IMR-90 (cell line): ENCODE measurements at regions not wholly inside any gene's neighbourhood (a gene's known extent, or its start where the extent isn't known, plus 50 kb on each side); places are given as distances from the start of the nearest gene placed in this dataset.
"Not testable (repeated sequence)": the region's sequence is repeated elsewhere in the genome, so short reads cannot be mapped to it uniquely, and the experiment has no call there.

Source experiments
- ATAC-seq: fragments of 200-7000 bp; cut with Tn5 transposase; 2 replicates; pipeline ENCODE4 v1.9.1; 2020; ENCODE audit warnings: low read depth, mild to moderate bottlenecking, moderate library complexity
- BruUV-seq: library from RNA; stranded (reverse); fragments of 400-500 nt; replicated peaks from 2 replicates; lab custom pipeline; 2021; lab: Mats Ljungman, UMichigan
- CTCF ChIA-PET: fragments of 300-600 bp; formaldehyde crosslinking; extraction: SDS; loops from one replicate; lab custom pipeline; 2021; ENCODE audit warnings: antibody characterized with exemption; lab: Yijun Ruan, JAX
- POLR2A ChIA-PET: fragments of 300-600 bp; sonication (Branson Sonifier 250); formaldehyde crosslinking; loops from one replicate; lab custom pipeline; 2022; ENCODE audit warnings: antibody characterized with exemption; ENCODE audit not compliant: unreplicated experiment; lab: Charles Lee
- DNase-seq: peaks from one replicate; pipeline ENCODE4 v3.0.0; 2013
- H2AFZ ChIP-seq: replicated peaks from 2 replicates; pipeline ENCODE3; 2013; ENCODE audit warnings: low read length, mild to moderate bottlenecking; ENCODE audit not compliant: poor library complexity
- H2AK5ac ChIP-seq: 2 replicates; pipeline ENCODE4 v1.6.1; 2013; ENCODE audit warnings: low read depth, low read length, inconsistent platforms
- H2AK9ac ChIP-seq: replicated peaks from 2 replicates; pipeline ENCODE3; 2013; ENCODE audit warnings: mild to moderate bottlenecking, low read depth, low read length, moderate library complexity; ENCODE audit not compliant: poor library complexity
- H2BK120ac ChIP-seq: 2 replicates; pipeline ENCODE4 v1.6.1; 2013; ENCODE audit warnings: low read depth, low read length, inconsistent platforms
- H2BK15ac ChIP-seq: 3 replicates; pipeline ENCODE4 v1.6.1; 2013; ENCODE audit warnings: low read depth, low read length, inconsistent platforms
- H2BK20ac ChIP-seq: 2 replicates; pipeline ENCODE4 v1.6.1; 2013; ENCODE audit warnings: low read depth, mild to moderate bottlenecking, inconsistent platforms, low read length, moderate library complexity
- H2BK5ac ChIP-seq: 2 replicates; pipeline ENCODE4 v1.6.1; 2013; ENCODE audit warnings: mild to moderate bottlenecking, low read depth, low read length, inconsistent platforms; ENCODE audit not compliant: poor library complexity, severe bottlenecking
- H3K14ac ChIP-seq: replicated peaks from 2 replicates; pipeline ENCODE4 v1.6.1; 2013; ENCODE audit warnings: low read depth, low read length, inconsistent platforms
- H3K18ac ChIP-seq: 2 replicates; pipeline ENCODE4 v1.6.1; 2013; ENCODE audit warnings: low read depth, low read length, control low read depth
- H3K23ac ChIP-seq: 2 replicates; pipeline ENCODE4 v1.6.1; 2013; ENCODE audit warnings: low read depth, low read length, inconsistent platforms
- H3K27ac ChIP-seq: 2 replicates; pipeline ENCODE4 v1.5.1; 2013; ENCODE audit warnings: mild to moderate bottlenecking, control low read depth, low read length; ENCODE audit not compliant: insufficient read depth
- H3K27me3 ChIP-seq: 2 replicates; pipeline ENCODE4 v1.6.1; 2013; ENCODE audit warnings: low read length; ENCODE audit not compliant: control insufficient read depth, insufficient read depth
- H3K36me3 ChIP-seq: 2 replicates; pipeline ENCODE4 v1.6.1; 2013; ENCODE audit warnings: low read length, mixed read lengths; ENCODE audit not compliant: control insufficient read depth, insufficient read depth
- H3K4ac ChIP-seq: 2 replicates; pipeline ENCODE4 v1.6.1; 2013; ENCODE audit warnings: low read depth, low read length, inconsistent platforms
- H3K4me1 ChIP-seq: 2 replicates; pipeline ENCODE4 v1.6.1; 2013; ENCODE audit warnings: low read length, mixed read lengths; ENCODE audit not compliant: control insufficient read depth, insufficient read depth
- H3K4me2 ChIP-seq: 2 replicates; pipeline ENCODE4 v1.6.1; 2013; ENCODE audit warnings: low read depth, mild to moderate bottlenecking, control low read depth, low read length, moderate library complexity
- H3K4me3 ChIP-seq: 2 replicates; pipeline ENCODE4 v1.5.1; 2013; ENCODE audit warnings: low read depth, mild to moderate bottlenecking, control low read depth, low read length, moderate library complexity; ENCODE audit not compliant: insufficient read depth
- H3K56ac ChIP-seq: 2 replicates; pipeline ENCODE4 v1.6.1; 2013; ENCODE audit warnings: low read length, inconsistent platforms; ENCODE audit not compliant: insufficient read depth; ENCODE audit errors: extremely low read depth
- H3K79me1 ChIP-seq, 2 experiments: 2 replicates each; pipeline ENCODE4 v1.6.1; 2013; ENCODE audit warnings: low read length in 2 of 2, inconsistent platforms in 1 of 2, low read depth in 1 of 2
- H3K9ac ChIP-seq: 2 replicates; pipeline ENCODE4 v1.6.1; 2013; ENCODE audit warnings: low read depth, low read length, control low read depth
- H3K9me1 ChIP-seq: 2 replicates; pipeline ENCODE4 v1.6.1; 2013; ENCODE audit warnings: low read length, inconsistent platforms; ENCODE audit not compliant: insufficient read depth
- H3K9me3 ChIP-seq: 2 replicates; pipeline ENCODE4 v1.6.1; 2013; ENCODE audit warnings: low read length; ENCODE audit not compliant: control insufficient read depth, insufficient read depth
- H4K20me1 ChIP-seq: 2 replicates; pipeline ENCODE4 v1.6.1; 2013; ENCODE audit warnings: low read length, inconsistent platforms; ENCODE audit not compliant: insufficient read depth
- H4K5ac ChIP-seq: 2 replicates; pipeline ENCODE4 v1.6.1; 2013; ENCODE audit warnings: mild to moderate bottlenecking, low read depth, low read length, control low read depth
- H4K8ac ChIP-seq, 2 experiments: 2 replicates each; pipeline ENCODE4 v1.6.1; 2013; ENCODE audit warnings: low read depth in 2 of 2, low read length in 2 of 2, control low read depth in 1 of 2, inconsistent platforms in 1 of 2
- H4K91ac ChIP-seq: 2 replicates; pipeline ENCODE4 v1.6.1; 2013; ENCODE audit warnings: low read depth, low read length, inconsistent platforms; ENCODE audit not compliant: insufficient read depth
- WGBS, 2 experiments: methylation state at CpG; one replicate each; pipeline versions ENCODE4 v1.1.5 to v1.1.7; 2013; ENCODE audit warnings: missing lambda C conversion rate in 2 of 2; ENCODE audit not compliant: insufficient read length in 1 of 2; ENCODE audit errors: extremely low coverage in 2 of 2; 5-methylcytosine and 5-hydroxymethylcytosine counted together
- dilution Hi-C: fragments of 300-500 bp; cut with HindIII; formaldehyde crosslinking; loops from one replicate; pipeline ENCODE4 v1.14.3; 2018; ENCODE audit warnings: low sequenced_read_pairs; ENCODE audit not compliant: unreplicated experiment
- in situ Hi-C: fragments of 300-500 bp; cut with MboI; formaldehyde crosslinking; loops from 3 replicates; pipeline ENCODE4 v1.14.3; 2019; ENCODE audit warnings: low sequenced_read_pairs, inconsistent platforms, mixed read lengths
- intact Hi-C: fragments of 100-400 bp; cut with micrococcal nuclease; formaldehyde crosslinking; loops from 2 replicates; pipeline ENCODE4 v1.10.0; 2022

- H3K36me3 ChIP-seq, CTCF ChIA-PET, POLR2A ChIA-PET, H3K4me1 ChIP-seq, H2AK5ac ChIP-seq, H2BK15ac ChIP-seq, H2AFZ ChIP-seq, H2BK120ac ChIP-seq, H3K14ac ChIP-seq, H3K27ac ChIP-seq, H3K18ac ChIP-seq, H3K4me3 ChIP-seq, H3K27me3 ChIP-seq, BruUV-seq, in situ Hi-C loops, H2BK5ac ChIP-seq, H3K56ac ChIP-seq, H4K91ac ChIP-seq, H2BK20ac ChIP-seq, H3K4ac ChIP-seq, H3K9me1 ChIP-seq, H4K8ac ChIP-seq, H3K4me2 ChIP-seq, H3K9ac ChIP-seq, intact Hi-C loops, H3K23ac ChIP-seq, dilution Hi-C loops, H4K20me1 ChIP-seq, DNase-seq, H3K9me3 ChIP-seq, ATAC-seq, H3K79me1 ChIP-seq, H2AK9ac ChIP-seq, H4K5ac ChIP-seq: not testable (repeated sequence)
- 100% methylated on average over 4 of the region's 37 CpGs; no CpG with 5 or more reads in 1 of the 2 experiments for WGBS, 2 experiments
Measured at GRCh38 chr6:85838351-85839119, 195.8 kb upstream of the SYNCRIP start.
